RWPE1 (cell line): ENCODE measurements at regions not wholly inside any gene's neighbourhood (a gene's known extent, or its start where the extent isn't known, plus 50 kb on each side); places are given as distances from the start of the nearest gene placed in this dataset.
"Not testable (repeated sequence)": the region's sequence is repeated elsewhere in the genome, so short reads cannot be mapped to it uniquely, and the experiment has no call there.

ENCODE experiments used
- CTCF ChIA-PET: fragments of 350-600 bp; sonication (Branson Sonifier 250); formaldehyde crosslinking; extraction: SDS; loops from one replicate; lab custom pipeline; 2021; lab: Yijun Ruan, JAX
- POLR2A ChIA-PET: fragments of 400-600 bp; formaldehyde crosslinking; extraction: SDS; loops from one replicate; lab custom pipeline; 2020; ENCODE audit warnings: antibody characterized with exemption; ENCODE audit not compliant: low non-redundant PET; lab: Yijun Ruan, JAX
- DNase-seq: peaks from one replicate; pipeline ENCODE4 v3.0.0; 2012; ENCODE audit warnings: low spot score
- H3K27ac ChIP-seq: fragments of 450-650 bp; 2 replicates; pipeline ENCODE4 v1.5.1; 2017
- CTCF ChIP-seq: fragments of 450-650 bp; conservative IDR thresholded peaks from 2 replicates; pipeline ENCODE4 v1.5.1; 2017; ENCODE audit warnings: low read depth, mild to moderate bottlenecking

GRCh38 chr16:80104401-80104800, 436.4 kb upstream of the DYNLRB2 start:
- no peak overlapping the region for H3K27ac ChIP-seq
- DNase-seq: no peak
- POLR2A ChIA-PET: no interaction called here
- CTCF ChIA-PET: no interaction called here
- TF ChIP-seq CTCF: no peak

GRCh38 chr16:80103463-80103862, 437.3 kb upstream of the DYNLRB2 start:
- CTCF ChIA-PET: no interaction called here
- TF ChIP-seq CTCF: no peak
- DNase-seq: no peak
- H3K27ac ChIP-seq: no peak overlapping the region
- POLR2A ChIA-PET: no interaction called here

GRCh38 chr16:80100846-80101451, 439.8 kb upstream of the DYNLRB2 start:
- CTCF ChIA-PET: no interaction called here
- no peak for TF ChIP-seq CTCF

GRCh38 chr16:80100186-80100585, 440.6 kb upstream of the DYNLRB2 start:
- POLR2A ChIA-PET: no interaction called here
- H3K27ac ChIP-seq: no peak overlapping the region
- TF ChIP-seq CTCF: no peak
- no peak for DNase-seq
- CTCF ChIA-PET: no interaction called here

More at GRCh38 chr16:80100846-80101451, 439.8 kb upstream of the DYNLRB2 start:
- H3K27ac ChIP-seq: no peak overlapping the region
- POLR2A ChIA-PET: no interaction called here
- no peak for DNase-seq

- no peak for DNase-seq
- CTCF ChIA-PET: no interaction called here
- POLR2A ChIA-PET: no interaction called here
- TF ChIP-seq CTCF: no peak
- H3K27ac ChIP-seq: no peak overlapping the region
These were observed 443.7 kb upstream of the DYNLRB2 start for GRCh38 chr16:80097098-80097497.

- no peak for TF ChIP-seq CTCF
- CTCF ChIA-PET: no interaction called here
- no peak overlapping the region for H3K27ac ChIP-seq
- no peak for DNase-seq
- POLR2A ChIA-PET: no interaction called here
These were observed 448.1 kb upstream of the DYNLRB2 start for GRCh38 chr16:80092681-80093080.

GRCh38 chr16:80091453-80091852, 449.3 kb upstream of the DYNLRB2 start:
- POLR2A ChIA-PET, CTCF ChIA-PET, DNase-seq: not testable (repeated sequence)
- H3K27ac ChIP-seq: peak overlapping the region; percentile 51
